Endothelial cell (in vitro differentiated cells): ENCODE measurements at regions not wholly inside any gene's neighbourhood (a gene's known extent, or its start where the extent isn't known, plus 50 kb on each side); places are given as distances from the start of the nearest gene placed in this dataset.

ENCODE experiments used
- DNase-seq: peaks from one replicate; pipeline ENCODE4 v3.0.0; 2021; ENCODE audit warnings: low spot score
- H3K27ac Mint-ChIP-seq: one replicate; pipeline ENCODE4 v1.8.0; 2021; ENCODE audit warnings: mixed read lengths, inconsistent platforms; ENCODE audit not compliant: unreplicated experiment
- H3K27me3 Mint-ChIP-seq: one replicate; pipeline ENCODE4 v1.8.0; 2021; ENCODE audit warnings: mild to moderate bottlenecking, moderate library complexity, mixed read lengths, inconsistent platforms; ENCODE audit not compliant: unreplicated experiment
- H3K36me3 Mint-ChIP-seq: one replicate; pipeline ENCODE4 v1.8.0; 2021; ENCODE audit warnings: mild to moderate bottlenecking, low read depth, mixed read lengths, inconsistent platforms; ENCODE audit not compliant: unreplicated experiment
- H3K4me1 Mint-ChIP-seq: one replicate; pipeline ENCODE4 v1.8.0; 2021; ENCODE audit warnings: mild to moderate bottlenecking, mixed read lengths, inconsistent platforms; ENCODE audit not compliant: unreplicated experiment
- H3K4me3 Mint-ChIP-seq: one replicate; pipeline ENCODE4 v1.8.0; 2021; ENCODE audit warnings: mild to moderate bottlenecking, mixed read lengths, inconsistent platforms; ENCODE audit not compliant: unreplicated experiment
- H3K9me3 Mint-ChIP-seq: one replicate; pipeline ENCODE4 v1.8.0; 2021; ENCODE audit warnings: mixed read lengths, inconsistent platforms; ENCODE audit not compliant: unreplicated experiment
- TF ChIP-seq, protein P1 (sequence below): fragments of 200-600 bp; sonication (generic); IDR thresholded peaks from one replicate; pipeline ENCODE4 v1.5.0; 2021; ENCODE audit warnings: antibody characterized with exemption; ENCODE audit not compliant: unreplicated experiment

DNA sequence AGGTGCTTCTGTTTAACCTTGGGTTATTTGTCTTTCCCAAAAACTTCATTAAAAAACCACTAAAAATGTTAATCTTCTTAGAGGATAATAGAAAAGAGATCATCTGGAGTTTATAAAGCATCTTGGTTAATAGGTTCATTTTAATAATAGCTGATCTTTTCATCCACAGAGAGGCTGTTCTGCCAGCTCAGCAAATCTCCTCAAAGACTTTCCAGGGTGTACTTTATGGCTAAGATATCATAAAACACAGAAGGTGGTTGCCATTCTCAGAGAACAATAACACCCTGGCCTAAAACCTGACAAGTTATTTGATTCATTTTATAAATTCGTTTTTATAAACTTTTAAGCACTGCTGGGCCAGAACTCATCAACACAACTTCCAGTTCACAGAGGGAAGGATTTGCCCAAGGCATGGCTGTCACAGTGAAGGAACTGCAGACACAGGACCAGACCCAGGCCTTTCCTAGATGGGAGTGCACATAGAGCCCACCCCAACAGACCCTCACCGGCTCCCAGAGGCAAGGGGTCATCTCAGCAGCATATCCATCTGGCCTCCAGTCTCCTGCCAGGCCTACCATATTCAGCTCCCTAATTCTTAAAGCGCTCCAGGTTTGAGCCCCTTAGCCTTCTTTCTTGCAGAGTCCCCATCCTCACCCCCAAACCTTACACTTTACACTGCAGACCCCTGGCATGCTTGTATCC lies 203.4 kb upstream of the RAB6C start:
- no peaks in the 10 kb centered on the region for H3K9me3 Mint-ChIP-seq
- H3K36me3 Mint-ChIP-seq = no peaks in the 10 kb centered on the region
- no peak overlapping the region for H3K27ac Mint-ChIP-seq
- TF ChIP-seq, protein P1, sequence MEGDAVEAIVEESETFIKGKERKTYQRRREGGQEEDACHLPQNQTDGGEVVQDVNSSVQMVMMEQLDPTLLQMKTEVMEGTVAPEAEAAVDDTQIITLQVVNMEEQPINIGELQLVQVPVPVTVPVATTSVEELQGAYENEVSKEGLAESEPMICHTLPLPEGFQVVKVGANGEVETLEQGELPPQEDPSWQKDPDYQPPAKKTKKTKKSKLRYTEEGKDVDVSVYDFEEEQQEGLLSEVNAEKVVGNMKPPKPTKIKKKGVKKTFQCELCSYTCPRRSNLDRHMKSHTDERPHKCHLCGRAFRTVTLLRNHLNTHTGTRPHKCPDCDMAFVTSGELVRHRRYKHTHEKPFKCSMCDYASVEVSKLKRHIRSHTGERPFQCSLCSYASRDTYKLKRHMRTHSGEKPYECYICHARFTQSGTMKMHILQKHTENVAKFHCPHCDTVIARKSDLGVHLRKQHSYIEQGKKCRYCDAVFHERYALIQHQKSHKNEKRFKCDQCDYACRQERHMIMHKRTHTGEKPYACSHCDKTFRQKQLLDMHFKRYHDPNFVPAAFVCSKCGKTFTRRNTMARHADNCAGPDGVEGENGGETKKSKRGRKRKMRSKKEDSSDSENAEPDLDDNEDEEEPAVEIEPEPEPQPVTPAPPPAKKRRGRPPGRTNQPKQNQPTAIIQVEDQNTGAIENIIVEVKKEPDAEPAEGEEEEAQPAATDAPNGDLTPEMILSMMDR = no peak
- no peak for DNase-seq
- no peak overlapping the region for H3K4me3 Mint-ChIP-seq
- H3K27me3 Mint-ChIP-seq = no peaks in the 10 kb centered on the region
- peaks cover 3% of the 10 kb centered on the region for H3K4me1 Mint-ChIP-seq

DNA sequence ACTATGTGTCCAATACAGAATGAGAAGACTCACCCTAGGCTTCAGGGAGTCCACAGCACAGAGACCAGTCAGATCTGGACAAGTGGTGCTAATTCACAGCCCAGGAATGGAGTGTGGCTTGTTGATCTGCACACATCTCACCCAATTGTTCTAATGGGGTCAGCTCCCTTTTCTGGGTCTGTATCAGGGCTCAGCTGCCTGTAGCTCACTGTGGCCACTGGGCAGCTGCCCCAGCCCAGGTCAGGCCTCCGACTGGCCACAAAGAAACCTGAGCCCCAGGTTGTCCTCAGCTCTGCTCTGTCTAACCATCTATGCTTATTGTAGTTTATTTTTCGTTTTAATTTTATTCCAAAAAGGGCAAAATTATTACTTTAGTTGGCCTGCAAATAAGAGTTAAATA lies 202.3 kb upstream of the RAB6C start:
- peaks cover 3% of the 10 kb centered on the region for H3K27me3 Mint-ChIP-seq
- no peak overlapping the region for H3K27ac Mint-ChIP-seq
- DNase-seq = no peak
- TF ChIP-seq, protein P1 = no peak
- no peak overlapping the region for H3K4me3 Mint-ChIP-seq
- H3K9me3 Mint-ChIP-seq = no peaks in the 10 kb centered on the region
- H3K4me1 Mint-ChIP-seq = peaks cover 3% of the 10 kb centered on the region
- H3K36me3 Mint-ChIP-seq = no peaks in the 10 kb centered on the region

DNA sequence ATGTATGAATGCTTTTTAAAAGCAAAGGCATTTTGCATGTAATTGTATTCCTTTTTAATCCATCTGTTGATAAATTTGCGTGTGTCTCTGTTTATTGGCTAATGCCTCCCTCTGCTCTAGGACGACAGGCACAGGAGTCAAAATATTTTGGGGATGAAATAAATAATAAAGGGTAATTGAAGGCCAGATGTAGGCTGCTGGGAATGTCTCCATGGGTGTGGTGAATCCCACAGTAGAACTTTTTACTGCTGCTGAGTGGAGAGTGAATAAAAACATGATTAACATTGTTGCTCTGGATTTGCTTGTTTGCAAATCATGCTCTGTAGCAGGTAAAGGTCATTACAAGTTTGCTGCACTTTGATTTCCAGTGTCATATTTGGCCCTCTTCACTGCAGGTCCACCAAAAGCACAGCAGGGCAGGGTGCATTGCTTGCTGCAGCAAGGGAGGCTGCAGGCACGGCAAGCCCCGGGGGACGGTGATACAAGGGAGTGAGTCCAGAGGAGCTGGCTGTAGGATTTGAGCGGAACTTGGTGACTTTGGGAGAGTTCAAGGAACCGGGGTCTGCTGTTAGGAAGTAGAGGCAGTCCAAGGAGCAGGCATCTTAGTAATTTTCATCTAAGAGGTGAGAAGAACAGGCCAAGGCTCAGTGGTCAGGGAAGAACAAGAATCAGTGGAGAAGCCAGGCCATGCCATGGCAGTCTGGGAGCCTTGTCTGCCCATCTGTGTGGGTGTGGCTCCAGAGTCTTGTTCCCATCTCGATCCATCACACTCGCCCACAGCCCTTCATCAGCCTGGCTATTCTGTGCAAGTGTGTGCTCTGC lies 201.5 kb upstream of the RAB6C start:
- no peak overlapping the region for H3K4me3 Mint-ChIP-seq
- DNase-seq = no peak
- TF ChIP-seq, protein P1 = no peak
- peaks cover 3% of the 10 kb centered on the region for H3K27me3 Mint-ChIP-seq
- no peak overlapping the region for H3K27ac Mint-ChIP-seq
- no peaks in the 10 kb centered on the region for H3K36me3 Mint-ChIP-seq
- peaks cover 3% of the 10 kb centered on the region for H3K4me1 Mint-ChIP-seq
- H3K9me3 Mint-ChIP-seq = no peaks in the 10 kb centered on the region

DNA sequence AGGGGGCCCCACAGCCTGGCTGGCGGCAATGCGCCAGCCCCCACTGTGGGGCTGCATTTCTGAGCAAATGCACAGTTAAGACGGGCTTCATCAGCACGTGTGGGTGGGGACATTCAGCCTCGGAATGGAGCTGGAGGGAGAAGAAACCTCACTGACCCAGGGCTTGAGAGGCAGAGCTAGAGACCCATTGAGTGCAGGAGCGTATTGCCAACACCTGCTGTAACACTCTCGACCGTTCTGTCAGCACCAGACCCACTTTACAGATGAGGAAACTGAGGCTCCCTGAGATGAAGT lies 200.9 kb upstream of the RAB6C start:
- Mint-ChIP-seq H3K27ac (no peak overlapping the region), H3K36me3 (no peaks in the 10 kb centered on the region), H3K27me3 (peaks cover 3% of the 10 kb centered on the region), H3K9me3 (no peaks in the 10 kb centered on the region), H3K4me1 (peaks cover 3% of the 10 kb centered on the region), H3K4me3 (no peak overlapping the region)
- no peak for DNase-seq
- TF ChIP-seq, protein P1 = no peak

DNA sequence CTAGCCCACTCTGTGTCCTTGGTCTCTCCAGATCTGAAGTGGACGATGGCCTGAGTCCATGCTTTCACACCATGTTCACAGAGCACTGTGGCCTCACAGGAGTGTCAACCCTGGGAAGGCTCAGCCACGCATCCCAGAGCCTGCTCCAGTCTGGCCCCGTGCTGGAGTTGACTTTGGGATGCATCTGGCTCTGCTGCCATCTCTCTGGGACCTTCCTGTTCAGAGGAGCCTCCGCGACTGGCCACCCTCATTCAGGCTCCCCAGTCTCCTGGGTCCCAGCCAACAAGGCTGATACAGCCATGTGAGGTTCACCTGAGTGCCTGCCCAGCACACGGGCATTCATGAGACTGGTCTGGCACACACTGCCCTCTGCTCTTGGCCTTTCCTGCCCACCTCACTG lies 199.7 kb upstream of the RAB6C start:
- Mint-ChIP-seq H3K36me3 (no peaks in the 10 kb centered on the region), H3K9me3 (no peaks in the 10 kb centered on the region), H3K27ac (no peak overlapping the region), H3K4me1 (peaks cover 3% of the 10 kb centered on the region), H3K4me3 (no peak overlapping the region), H3K27me3 (peaks cover 3% of the 10 kb centered on the region)
- no peak for DNase-seq
- TF ChIP-seq, protein P1 = no peak
